Brain microvascular endothelial cell (primary cell): ENCODE measurements at regions not wholly inside any gene's neighbourhood (a gene's known extent, or its start where the extent isn't known, plus 50 kb on each side); places are given as distances from the start of the nearest gene placed in this dataset.
"Not testable (repeated sequence)": the region's sequence is repeated elsewhere in the genome, so short reads cannot be mapped to it uniquely, and the experiment has no call there.

ENCODE experiments used
- DNase-seq: peaks from one replicate; pipeline ENCODE4 v3.0.0-alpha.2; 2020
- H3K27ac ChIP-seq: fragments of 250-450 bp; sonication (Bioruptor Pico); 2 replicates; pipeline ENCODE4 v1.5.1; 2020; ENCODE audit warnings: mild to moderate bottlenecking, moderate library complexity
- H3K27me3 ChIP-seq: fragments of 250-450 bp; sonication (Bioruptor Pico); replicated peaks from 2 replicates; pipeline ENCODE4 v1.5.1; 2020; ENCODE audit warnings: mild to moderate bottlenecking
- H3K36me3 ChIP-seq: fragments of 250-450 bp; sonication (Bioruptor Pico); replicated peaks from 2 replicates; pipeline ENCODE4 v1.5.1; 2020; ENCODE audit warnings: mild to moderate bottlenecking
- H3K4me3 ChIP-seq: 2 replicates; pipeline ENCODE4 v1.5.1; 2011; ENCODE audit warnings: low read depth, mild to moderate bottlenecking, control low read depth, low read length, moderate library complexity
- in situ Hi-C: cut with HindIII; loops from 2 replicates; pipeline ENCODE4 v1.10.0; 2017; ENCODE audit warnings: low sequenced_read_pairs, low pct_ligation_motif_present
- TF ChIP-seq, protein P1 (sequence below): IDR thresholded peaks from 2 replicates; pipeline ENCODE4 v1.5.1; 2011; ENCODE audit warnings: low read depth, mild to moderate bottlenecking, moderate library complexity, low read length, control low read depth, inconsistent platforms; ENCODE audit errors: missing control alignments

DNA sequence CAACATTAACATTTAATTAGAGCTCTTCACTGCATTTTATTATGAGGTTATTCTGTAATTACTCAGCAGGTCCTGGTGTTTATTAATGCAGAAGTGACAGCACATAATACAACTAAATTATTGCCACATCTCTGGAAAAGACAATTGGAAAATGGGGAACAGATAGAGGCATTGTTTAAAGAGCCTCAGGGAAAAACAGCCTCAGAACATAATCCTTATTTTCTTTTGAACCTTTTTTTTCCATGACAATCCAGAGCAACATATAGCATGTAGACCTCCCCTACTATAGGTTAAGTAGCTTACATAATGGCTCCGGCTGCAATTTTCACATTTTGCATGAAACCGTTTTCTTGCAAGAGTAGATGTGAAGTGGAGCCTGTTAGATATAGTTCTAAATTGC, 87.2 kb downstream of the RMI1 start:
- Histone ChIP-seq H3K4me3 (no peak overlapping the region), H3K36me3 (no peaks in the 10 kb centered on the region), H3K27me3 (no peaks in the 10 kb centered on the region), H3K27ac (no peak overlapping the region)
- no peak for DNase-seq
- TF ChIP-seq, protein P1, sequence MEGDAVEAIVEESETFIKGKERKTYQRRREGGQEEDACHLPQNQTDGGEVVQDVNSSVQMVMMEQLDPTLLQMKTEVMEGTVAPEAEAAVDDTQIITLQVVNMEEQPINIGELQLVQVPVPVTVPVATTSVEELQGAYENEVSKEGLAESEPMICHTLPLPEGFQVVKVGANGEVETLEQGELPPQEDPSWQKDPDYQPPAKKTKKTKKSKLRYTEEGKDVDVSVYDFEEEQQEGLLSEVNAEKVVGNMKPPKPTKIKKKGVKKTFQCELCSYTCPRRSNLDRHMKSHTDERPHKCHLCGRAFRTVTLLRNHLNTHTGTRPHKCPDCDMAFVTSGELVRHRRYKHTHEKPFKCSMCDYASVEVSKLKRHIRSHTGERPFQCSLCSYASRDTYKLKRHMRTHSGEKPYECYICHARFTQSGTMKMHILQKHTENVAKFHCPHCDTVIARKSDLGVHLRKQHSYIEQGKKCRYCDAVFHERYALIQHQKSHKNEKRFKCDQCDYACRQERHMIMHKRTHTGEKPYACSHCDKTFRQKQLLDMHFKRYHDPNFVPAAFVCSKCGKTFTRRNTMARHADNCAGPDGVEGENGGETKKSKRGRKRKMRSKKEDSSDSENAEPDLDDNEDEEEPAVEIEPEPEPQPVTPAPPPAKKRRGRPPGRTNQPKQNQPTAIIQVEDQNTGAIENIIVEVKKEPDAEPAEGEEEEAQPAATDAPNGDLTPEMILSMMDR, result no peak
- in situ Hi-C loops, result no loop called here

DNA sequence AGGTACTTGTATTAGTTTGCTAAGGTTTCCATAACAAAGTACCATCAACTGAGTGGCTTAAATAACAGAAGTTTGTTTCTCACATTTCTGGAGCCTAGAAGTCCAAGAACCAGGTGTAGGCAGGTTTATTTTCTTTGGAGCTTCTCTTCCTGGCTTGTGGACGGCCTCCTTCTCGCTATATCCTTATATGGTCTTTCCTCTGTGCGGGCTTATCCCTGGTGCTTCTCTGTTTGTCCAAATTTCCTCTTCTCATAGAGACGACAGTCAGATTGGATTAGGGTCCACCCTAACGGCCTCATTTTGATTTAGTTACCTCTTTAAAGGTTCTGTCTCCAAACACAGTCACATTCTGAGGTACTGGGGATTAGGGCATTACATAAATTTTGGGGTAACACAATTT, 88.3 kb downstream of the RMI1 start:
- Histone ChIP-seq H3K27ac (no peak overlapping the region), H3K27me3 (no peaks in the 10 kb centered on the region), H3K36me3 (no peaks in the 10 kb centered on the region), H3K4me3 (no peak overlapping the region)
- no peak for DNase-seq
- TF ChIP-seq, protein P1, result no peak
- in situ Hi-C loops, result no loop called here

DNA sequence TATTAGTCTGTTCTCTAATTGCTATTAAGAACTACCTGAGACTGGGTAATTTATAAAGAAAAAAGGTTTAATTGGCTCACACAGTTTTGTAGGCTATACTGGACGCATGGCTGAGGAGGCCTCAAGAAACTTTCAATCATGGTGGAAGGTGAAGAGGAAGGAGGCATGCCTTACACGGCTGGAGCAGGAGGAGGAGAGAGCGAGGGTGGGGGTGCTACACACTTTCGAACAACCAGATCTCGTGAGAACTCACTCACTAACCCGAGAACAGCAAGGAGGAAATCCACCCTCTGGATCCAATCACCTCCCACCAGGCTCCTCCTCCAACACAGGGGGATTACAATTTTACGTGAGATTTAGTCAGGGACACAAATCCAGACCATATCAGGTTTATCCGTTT, 90.0 kb downstream of the RMI1 start:
- DNase-seq, result no peak
- Histone ChIP-seq H3K36me3 (no peaks in the 10 kb centered on the region), H3K4me3 (no peak overlapping the region), H3K27ac (no peak overlapping the region), H3K27me3 (no peaks in the 10 kb centered on the region)
- TF ChIP-seq, protein P1, result no peak
- in situ Hi-C loops, result no loop called here

DNA sequence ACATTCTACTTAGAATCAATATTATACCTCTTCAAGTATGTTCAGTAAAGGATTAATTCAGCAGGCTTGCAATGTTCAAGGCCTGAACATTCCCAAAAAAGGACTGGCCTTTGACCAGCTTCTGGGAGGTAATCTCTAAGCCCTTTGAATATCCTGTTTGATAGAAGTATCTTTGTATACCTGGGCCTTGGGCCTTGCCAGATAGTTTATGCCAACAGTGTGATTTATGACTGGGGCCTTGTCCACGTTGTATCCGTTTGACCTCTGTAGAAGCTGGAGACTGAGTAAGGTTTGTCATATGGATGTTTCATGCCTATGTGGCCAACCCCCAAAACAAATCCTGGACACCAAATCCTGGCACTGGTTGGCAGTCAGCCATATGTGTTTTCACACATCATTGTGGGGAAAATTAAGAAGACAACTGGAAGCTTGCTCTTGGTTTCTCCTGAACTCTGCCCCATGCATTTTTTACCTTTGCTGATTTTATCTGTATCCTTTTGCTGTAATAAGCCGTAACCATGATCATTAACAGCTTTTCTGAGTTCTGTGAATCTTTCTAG, 92.1 kb downstream of the RMI1 start:
- DNase-seq, result no peak
- in situ Hi-C loops, result no loop called here
- H3K27ac ChIP-seq, result no peak overlapping the region
- H3K4me3 ChIP-seq, result no peak overlapping the region
- TF ChIP-seq, protein P1, result no peak
- H3K27me3 ChIP-seq, result no peaks in the 10 kb centered on the region
- no peaks in the 10 kb centered on the region for H3K36me3 ChIP-seq

DNA sequence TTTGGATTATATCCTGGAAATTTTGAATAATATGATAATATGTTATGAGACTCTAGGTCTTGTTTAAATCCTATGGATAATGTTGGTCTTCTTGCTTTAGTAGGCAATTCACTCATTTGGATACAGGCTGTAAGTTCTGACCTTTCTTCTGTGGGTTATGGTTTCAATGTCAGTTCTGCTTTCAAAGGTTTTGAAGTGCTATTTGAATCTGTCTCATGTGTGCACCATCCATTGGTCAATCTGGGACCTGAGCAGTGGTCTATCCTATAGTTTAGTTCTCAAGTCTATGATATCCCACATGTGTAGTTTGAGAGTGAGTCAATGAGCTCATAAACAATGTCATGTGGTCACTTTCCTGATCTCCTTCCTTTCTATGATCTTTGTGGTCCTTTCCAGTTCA, 94.4 kb downstream of the RMI1 start:
- in situ Hi-C loops, result no loop called here
- no peak overlapping the region for H3K27ac ChIP-seq
- TF ChIP-seq, protein P1, result no peak
- no peaks in the 10 kb centered on the region for H3K36me3 ChIP-seq
- no peaks in the 10 kb centered on the region for H3K27me3 ChIP-seq
- H3K4me3 ChIP-seq, result no peak overlapping the region
- DNase-seq, result no peak

DNA sequence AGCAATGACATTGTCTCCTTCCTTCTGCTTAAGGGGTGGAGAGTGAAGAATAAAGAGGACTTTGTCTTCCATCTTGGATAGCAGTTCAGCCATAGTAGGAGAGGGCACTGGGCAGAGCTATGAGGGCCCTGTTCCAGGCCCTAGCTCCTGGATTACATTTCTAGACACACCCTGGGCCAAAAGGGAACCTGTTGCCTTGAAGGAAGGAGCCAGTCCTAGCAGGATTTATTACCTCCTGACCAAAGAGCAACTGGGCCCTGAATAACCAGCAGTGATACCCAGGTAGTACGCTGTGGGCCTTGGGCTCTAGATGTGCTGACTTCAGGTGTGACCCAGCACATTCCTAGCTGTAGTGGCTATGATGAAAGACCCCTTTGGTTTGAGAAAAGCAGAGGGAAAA, 95.8 kb downstream of the RMI1 start:
- DNase-seq, result no peak
- TF ChIP-seq, protein P1, result no peak
- Histone ChIP-seq H3K36me3 (no peaks in the 10 kb centered on the region), H3K27ac (no peak overlapping the region), H3K27me3 (no peaks in the 10 kb centered on the region), H3K4me3 (no peak overlapping the region)
- in situ Hi-C loops, result no loop called here

DNA sequence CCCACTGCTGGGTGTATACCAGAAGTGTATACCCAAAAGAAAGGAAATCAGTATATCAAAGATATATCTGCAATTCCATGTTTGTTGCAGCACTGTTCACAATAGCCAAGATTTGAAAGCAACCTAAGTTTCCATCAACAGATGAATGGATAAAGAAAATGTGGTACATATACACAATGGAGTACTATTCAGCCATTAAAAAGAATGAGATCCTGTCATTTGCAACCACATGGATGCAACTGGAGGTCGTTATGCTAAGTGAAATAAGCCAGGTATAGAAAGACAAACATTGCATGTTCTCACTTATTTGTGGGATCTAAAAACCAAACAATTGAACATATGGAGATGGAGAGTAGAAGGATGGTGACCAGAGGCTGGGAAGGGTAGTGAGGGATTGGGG, 97.2 kb downstream of the RMI1 start:
- H3K27me3 ChIP-seq, H3K4me3 ChIP-seq, H3K36me3 ChIP-seq, H3K27ac ChIP-seq, in situ Hi-C loops, DNase-seq: not testable (repeated sequence)
